Ovary (tissue), 1 donor: ENCODE measurements at regions not wholly inside any gene's neighbourhood (a gene's known extent, or its start where the extent isn't known, plus 50 kb on each side); places are given as distances from the start of the nearest gene placed in this dataset.

ENCODE experiments used
- EP300 ChIP-seq: sonication (generic); formaldehyde crosslinking; IDR thresholded peaks from one replicate; pipeline ENCODE4 v1.6.1; 2017; ENCODE audit warnings: antibody characterized with exemption
- POLR2A ChIP-seq: fragments of 450-650 bp; IDR thresholded peaks from one replicate; pipeline ENCODE4 v1.6.1; 2017; ENCODE audit warnings: antibody characterized with exemption, mild to moderate bottlenecking, moderate library complexity

DNA sequence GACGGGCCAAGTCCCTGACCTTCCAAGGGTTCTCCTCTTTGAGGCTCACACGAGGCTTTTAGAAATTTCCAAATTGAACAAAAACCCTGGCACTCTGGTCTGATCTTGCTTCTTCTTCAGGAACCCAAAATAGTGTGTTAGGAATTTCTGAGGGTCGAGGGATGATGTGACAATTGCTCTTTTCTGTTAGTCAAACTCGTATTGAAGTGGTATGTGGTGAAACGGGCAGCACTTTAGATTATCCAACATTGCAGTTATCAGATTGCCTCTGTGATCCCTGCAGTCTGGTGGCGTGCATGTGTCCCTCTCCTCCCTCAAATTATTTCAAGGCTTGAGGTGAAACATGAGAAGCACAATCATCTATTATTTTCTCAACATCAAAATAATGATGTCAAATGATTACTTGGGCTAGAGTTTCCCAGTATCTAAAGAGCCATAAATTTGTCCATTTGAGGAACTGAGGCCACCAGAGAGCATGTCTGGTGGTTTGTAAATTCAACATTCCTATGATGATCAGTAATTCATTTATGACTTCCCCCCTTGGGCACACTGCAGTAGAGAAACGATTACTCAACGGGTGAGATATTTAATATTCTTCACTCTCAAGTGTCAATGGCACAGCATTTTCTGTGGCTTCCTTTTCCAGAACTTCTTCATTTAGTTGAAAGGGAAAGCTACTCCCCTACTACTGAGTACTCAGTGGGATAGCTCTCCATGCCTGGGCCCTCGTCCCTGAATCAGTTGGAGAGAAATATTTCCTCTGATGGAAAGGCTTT, 308.6 kb upstream of the MAP3K7 start:
- TF ChIP-seq POLR2A: no peak
- TF ChIP-seq EP300: no peak
